GM20000 (cell line): ENCODE measurements at regions not wholly inside any gene's neighbourhood (a gene's known extent, or its start where the extent isn't known, plus 50 kb on each side); places are given as distances from the start of the nearest gene placed in this dataset.

Source experiments
- DNase-seq: peaks from one replicate; pipeline ENCODE4 v3.0.0; 2012; ENCODE audit warnings: low spot score
- CTCF ChIP-seq: IDR thresholded peaks from 2 replicates; pipeline ENCODE4 v1.5.1; 2012; ENCODE audit warnings: mild to moderate bottlenecking, control low read depth; ENCODE audit errors: extremely low read depth, missing control alignments

DNA sequence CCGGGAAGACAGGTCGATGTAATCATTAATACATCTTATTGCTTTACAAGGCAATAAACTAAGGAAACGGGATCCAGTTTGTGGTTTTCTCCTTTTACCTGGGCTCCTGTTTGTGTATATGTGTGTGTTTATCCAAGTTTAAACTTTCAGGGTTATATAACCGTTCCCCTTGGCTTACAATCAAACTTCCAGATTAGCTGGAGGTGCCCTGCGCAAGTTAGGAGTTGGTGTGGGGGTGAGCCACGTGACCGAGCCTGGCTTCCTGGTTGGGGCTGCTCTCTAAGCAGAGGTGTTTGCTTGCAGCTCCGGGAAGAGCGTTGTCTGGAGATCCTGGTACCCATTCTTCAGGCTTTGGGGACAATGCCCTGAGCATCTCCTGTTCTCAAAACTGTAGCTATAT lies 129.2 kb downstream of the FHDC1 start:
- no peak for TF ChIP-seq CTCF
- DNase-seq: no peak

GRCh38 chr4:153067376-153067775 lies 131.3 kb downstream of the FHDC1 start:
- no peak for DNase-seq
- TF ChIP-seq CTCF: no peak

- TF ChIP-seq CTCF: no peak
- no peak for DNase-seq
Observed at GRCh38 chr4:153068751-153069150, 132.6 kb downstream of the FHDC1 start.

DNA sequence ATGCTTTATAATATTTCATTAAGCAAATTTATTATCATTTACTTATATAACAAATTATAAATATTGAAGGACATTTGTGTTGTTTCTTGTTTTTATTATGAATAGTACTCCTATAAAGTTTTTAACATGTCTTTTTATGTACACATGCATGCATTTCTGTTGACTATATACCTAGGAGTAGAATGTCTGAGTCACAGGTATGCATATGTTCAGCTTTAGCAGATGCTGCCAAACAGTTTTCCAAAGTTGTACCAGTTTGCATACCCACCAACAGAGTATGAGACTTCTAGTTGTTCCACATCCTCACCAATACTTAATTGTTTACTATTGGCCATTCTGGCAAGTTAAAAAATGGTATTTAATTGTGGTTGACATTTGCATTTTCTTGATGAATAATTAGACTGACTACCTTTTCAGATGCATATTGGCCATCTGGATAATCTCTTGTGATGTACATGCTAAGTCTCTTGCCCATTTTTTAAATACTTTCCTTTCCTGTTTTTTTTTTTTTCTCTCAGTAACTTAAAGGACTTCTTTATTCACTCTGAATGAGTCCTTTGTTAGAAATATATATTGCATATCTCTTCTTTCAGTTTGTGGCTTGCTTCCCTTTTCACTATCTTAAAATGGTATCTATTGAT lies 132.2 kb upstream of the TRIM2 start:
- no peak for DNase-seq
- TF ChIP-seq CTCF: no peak

DNA sequence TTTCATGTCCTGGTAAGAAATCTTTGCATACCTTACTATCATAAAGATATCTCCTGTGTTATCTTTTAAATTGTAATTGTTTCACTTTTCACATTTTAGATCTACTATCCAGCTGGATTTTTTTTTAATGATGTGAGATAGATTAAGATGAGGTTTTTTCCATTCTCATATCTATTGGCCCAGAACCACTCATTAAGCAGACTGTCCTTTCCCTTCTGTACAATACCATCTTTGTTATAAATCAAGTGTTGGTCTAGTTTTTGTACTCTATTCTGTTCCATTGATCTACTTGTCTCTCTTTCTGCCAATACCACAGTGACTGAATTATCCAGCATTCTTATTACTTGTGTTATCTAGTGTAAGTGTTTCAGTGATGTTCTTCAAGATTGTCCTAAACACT lies 131.6 kb upstream of the TRIM2 start:
- no peak for DNase-seq
- no peak for TF ChIP-seq CTCF

DNA sequence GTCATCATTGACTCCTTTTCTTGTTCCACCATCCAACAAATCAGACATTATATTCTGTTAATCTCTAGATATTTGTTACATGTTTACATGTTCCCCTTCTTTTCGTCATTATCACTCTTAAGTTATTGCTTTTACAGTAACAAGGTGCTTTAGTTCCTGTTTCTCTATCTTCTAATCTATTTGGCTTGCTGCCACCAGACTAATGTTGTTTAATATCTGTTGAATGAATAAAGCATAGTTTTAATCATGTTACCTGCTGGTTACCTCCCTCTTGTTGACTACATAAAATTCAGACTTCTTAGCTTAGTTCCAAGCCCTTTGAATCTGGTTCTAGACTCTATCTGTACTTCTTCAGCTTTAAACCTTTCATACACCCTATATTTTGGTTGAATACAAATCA lies 129.8 kb upstream of the TRIM2 start:
- DNase-seq: no peak
- TF ChIP-seq CTCF: no peak

DNA sequence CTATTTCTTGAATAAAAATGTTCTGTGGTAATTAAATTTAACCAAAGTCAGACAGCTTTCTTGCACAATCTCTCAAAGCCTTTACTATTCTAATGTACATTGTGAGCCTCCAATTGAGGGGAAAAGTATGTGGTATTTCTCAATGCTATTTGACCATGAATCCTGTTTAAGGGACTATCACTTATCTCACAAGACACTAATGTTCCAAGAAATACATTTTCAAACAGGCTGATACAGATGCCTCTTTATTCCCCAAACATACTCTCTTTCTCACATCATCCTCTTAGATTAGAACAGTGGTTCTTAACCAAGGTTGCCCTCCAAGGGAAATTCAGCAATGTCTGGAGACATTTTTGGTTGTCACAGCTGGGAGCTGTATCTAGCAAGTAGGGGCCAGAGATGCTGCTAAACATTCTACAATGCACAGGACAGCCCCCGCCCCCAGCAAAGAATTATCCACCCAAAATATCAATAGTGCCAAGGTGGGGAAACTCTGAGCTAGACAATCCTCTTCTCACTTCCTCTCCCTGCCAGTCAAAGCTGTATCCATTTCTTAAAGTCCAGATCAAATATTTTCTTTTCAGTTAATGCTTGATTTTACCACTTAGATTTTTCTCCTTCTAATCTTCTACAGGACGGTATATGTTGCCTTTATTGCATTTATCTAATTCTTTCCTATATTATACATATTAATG lies 129.2 kb upstream of the TRIM2 start:
- DNase-seq: no peak
- no peak for TF ChIP-seq CTCF
